ENCODE measurements at regions not wholly inside any gene's neighbourhood (a gene's known extent, or its start where the extent isn't known, plus 50 kb on each side); places are given as distances from the start of the nearest gene placed in this dataset.

DNA sequence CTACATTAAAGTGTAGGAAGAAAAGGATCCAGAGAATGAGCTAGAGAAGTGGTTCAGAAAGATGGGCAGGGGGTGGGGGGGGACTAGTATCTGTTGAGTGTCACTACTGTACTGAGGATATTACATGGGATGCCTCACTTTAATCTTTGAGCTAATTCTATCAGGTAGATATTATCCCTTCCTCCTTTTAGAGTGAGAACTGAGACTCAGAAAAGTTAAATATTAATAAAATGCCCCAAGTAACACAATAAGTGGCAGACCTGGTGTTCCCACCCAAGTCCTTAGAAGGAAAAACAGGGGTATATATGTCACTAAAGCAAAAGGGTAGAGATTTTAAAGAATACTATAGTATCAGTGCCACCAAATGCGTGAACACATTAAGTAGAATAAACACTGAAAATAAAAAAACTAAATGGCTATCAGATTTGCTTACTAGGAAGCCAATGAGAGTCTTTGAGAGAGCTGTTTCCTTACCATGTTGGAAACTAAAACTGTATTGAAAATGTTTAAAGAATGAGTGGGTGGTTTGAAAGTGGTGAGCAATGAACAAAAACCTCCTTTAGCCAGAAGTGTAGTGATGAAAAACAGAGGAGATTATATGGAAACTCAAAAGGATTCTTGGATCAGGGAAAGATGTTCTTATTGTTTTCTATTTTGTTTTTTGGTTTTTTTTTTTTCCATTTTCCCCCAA lies 230.8 kb downstream of the BARHL2 start:
- Histone ChIP-seq H3K9ac (ENCODE audit: low read length) (no peak overlapping the region), H3K4me1 (ENCODE audit: insufficient read depth, low read length, severe bottlenecking) (no peaks in the 10 kb centered on the region), H3K36me3 (ENCODE audit: insufficient read depth, low read length) (no peaks in the 10 kb centered on the region), H3K4me3 (ENCODE audit: low read depth, low read length, poor library complexity, severe bottlenecking) (no peak overlapping the region), H3K27me3 (ENCODE audit: insufficient read depth, low read length) (no peaks in the 10 kb centered on the region), H4K20me1 (ENCODE audit: insufficient read depth, low read length) (no peaks in the 10 kb centered on the region), H3F3A (ENCODE audit: insufficient read depth, low read length) (no peaks in the 10 kb centered on the region), H3K9me3 (ENCODE audit: low read length) (no peaks in the 10 kb centered on the region), H3K9me2 (ENCODE audit: low read depth, low read length) (no peaks in the 10 kb centered on the region), H2AFZ (ENCODE audit: low read length) (no peak overlapping the region), H3K79me2 (ENCODE audit: insufficient read depth, low read length) (no peaks in the 10 kb centered on the region), H3K27ac (ENCODE audit: low read depth, low read length, poor library complexity, severe bottlenecking) (no peak overlapping the region), H3K4me2 (ENCODE audit: low read length) (no peak overlapping the region)
- TF ChIP-seq, protein P1, sequence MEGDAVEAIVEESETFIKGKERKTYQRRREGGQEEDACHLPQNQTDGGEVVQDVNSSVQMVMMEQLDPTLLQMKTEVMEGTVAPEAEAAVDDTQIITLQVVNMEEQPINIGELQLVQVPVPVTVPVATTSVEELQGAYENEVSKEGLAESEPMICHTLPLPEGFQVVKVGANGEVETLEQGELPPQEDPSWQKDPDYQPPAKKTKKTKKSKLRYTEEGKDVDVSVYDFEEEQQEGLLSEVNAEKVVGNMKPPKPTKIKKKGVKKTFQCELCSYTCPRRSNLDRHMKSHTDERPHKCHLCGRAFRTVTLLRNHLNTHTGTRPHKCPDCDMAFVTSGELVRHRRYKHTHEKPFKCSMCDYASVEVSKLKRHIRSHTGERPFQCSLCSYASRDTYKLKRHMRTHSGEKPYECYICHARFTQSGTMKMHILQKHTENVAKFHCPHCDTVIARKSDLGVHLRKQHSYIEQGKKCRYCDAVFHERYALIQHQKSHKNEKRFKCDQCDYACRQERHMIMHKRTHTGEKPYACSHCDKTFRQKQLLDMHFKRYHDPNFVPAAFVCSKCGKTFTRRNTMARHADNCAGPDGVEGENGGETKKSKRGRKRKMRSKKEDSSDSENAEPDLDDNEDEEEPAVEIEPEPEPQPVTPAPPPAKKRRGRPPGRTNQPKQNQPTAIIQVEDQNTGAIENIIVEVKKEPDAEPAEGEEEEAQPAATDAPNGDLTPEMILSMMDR (IDR thresholded peaks at IDR 0.05; ENCODE audit: low read length), result no peak
- TF ChIP-seq EZH2 (IDR thresholded peaks at IDR 0.05; ENCODE audit: borderline replicate concordance, low read length), result no peak

- no peak overlapping the region for H3K4me3 ChIP-seq (ENCODE audit: low read depth, low read length, poor library complexity, severe bottlenecking)
These were observed 236.7 kb downstream of the BARHL2 start for GRCh38 chr1:90480271-90480835.

DNA sequence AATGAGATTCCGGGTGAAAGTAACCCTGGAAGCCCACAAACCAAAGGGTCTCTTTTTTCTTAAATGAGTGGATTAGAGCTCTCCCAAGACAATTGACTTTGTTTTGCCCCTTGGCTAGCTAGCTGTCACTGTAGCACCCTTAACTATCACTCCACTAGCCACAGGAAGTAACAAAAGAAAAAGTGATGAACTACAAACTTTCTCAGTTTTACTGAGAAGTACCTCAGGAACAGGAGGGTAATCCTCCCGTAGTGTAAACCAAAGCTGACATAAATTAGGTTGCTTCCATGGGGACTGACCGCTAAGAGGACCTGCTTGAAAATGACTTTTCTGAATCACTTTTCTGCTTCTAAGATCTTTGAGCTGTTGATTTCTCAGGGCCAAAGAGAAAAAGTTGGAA lies 240.1 kb downstream of the BARHL2 start:
- no peaks in the 10 kb centered on the region for H4K20me1 ChIP-seq (ENCODE audit: insufficient read depth, low read length)
- H3K9ac ChIP-seq (ENCODE audit: low read length), result no peak overlapping the region
- H3K4me1 ChIP-seq (ENCODE audit: insufficient read depth, low read length, severe bottlenecking), result no peaks in the 10 kb centered on the region
- no peaks in the 10 kb centered on the region for H3K9me3 ChIP-seq (ENCODE audit: low read length)
- no peak overlapping the region for H3K4me2 ChIP-seq (ENCODE audit: low read length)
- no peak overlapping the region for H3K4me3 ChIP-seq (ENCODE audit: low read depth, low read length, poor library complexity, severe bottlenecking)
- no peaks in the 10 kb centered on the region for H3F3A ChIP-seq (ENCODE audit: insufficient read depth, low read length)
- no peaks in the 10 kb centered on the region for H3K79me2 ChIP-seq (ENCODE audit: insufficient read depth, low read length)
- no peaks in the 10 kb centered on the region for H3K36me3 ChIP-seq (ENCODE audit: insufficient read depth, low read length)
- no peak for TF ChIP-seq EZH2 (IDR thresholded peaks at IDR 0.05; ENCODE audit: borderline replicate concordance, low read length)
- TF ChIP-seq, protein P1 (IDR thresholded peaks at IDR 0.05; ENCODE audit: low read length), result no peak
- H2AFZ ChIP-seq (ENCODE audit: low read length), result no peak overlapping the region
- H3K27me3 ChIP-seq (ENCODE audit: insufficient read depth, low read length), result no peaks in the 10 kb centered on the region
- no peaks in the 10 kb centered on the region for H3K9me2 ChIP-seq (ENCODE audit: low read depth, low read length)
- H3K27ac ChIP-seq (ENCODE audit: low read depth, low read length, poor library complexity, severe bottlenecking), result no peak overlapping the region

More at GRCh38 chr1:90480271-90480835, 236.7 kb downstream of the BARHL2 start:
- no peaks in the 10 kb centered on the region for H3K4me1 ChIP-seq (ENCODE audit: insufficient read depth, low read length, severe bottlenecking)
- H4K20me1 ChIP-seq (ENCODE audit: insufficient read depth, low read length), result no peaks in the 10 kb centered on the region
- no peak overlapping the region for H2AFZ ChIP-seq (ENCODE audit: low read length)
- H3K9me3 ChIP-seq (ENCODE audit: low read length), result no peaks in the 10 kb centered on the region
- no peak overlapping the region for H3K27ac ChIP-seq (ENCODE audit: low read depth, low read length, poor library complexity, severe bottlenecking)
- H3K4me2 ChIP-seq (ENCODE audit: low read length), result no peak overlapping the region
- no peaks in the 10 kb centered on the region for H3K79me2 ChIP-seq (ENCODE audit: insufficient read depth, low read length)
- H3K27me3 ChIP-seq (ENCODE audit: insufficient read depth, low read length), result no peaks in the 10 kb centered on the region
- H3F3A ChIP-seq (ENCODE audit: insufficient read depth, low read length), result no peaks in the 10 kb centered on the region
- no peaks in the 10 kb centered on the region for H3K36me3 ChIP-seq (ENCODE audit: insufficient read depth, low read length)
- no peaks in the 10 kb centered on the region for H3K9me2 ChIP-seq (ENCODE audit: low read depth, low read length)
- no peak overlapping the region for H3K9ac ChIP-seq (ENCODE audit: low read length)
- no peak for TF ChIP-seq EZH2 (IDR thresholded peaks at IDR 0.05; ENCODE audit: borderline replicate concordance, low read length)
- TF ChIP-seq, protein P1 (IDR thresholded peaks at IDR 0.05; ENCODE audit: low read length), result no peak
